ENCODE measurements at regions not wholly inside any gene's neighbourhood (a gene's known extent, or its start where the extent isn't known, plus 50 kb on each side); places are given as distances from the start of the nearest gene placed in this dataset.

DNA sequence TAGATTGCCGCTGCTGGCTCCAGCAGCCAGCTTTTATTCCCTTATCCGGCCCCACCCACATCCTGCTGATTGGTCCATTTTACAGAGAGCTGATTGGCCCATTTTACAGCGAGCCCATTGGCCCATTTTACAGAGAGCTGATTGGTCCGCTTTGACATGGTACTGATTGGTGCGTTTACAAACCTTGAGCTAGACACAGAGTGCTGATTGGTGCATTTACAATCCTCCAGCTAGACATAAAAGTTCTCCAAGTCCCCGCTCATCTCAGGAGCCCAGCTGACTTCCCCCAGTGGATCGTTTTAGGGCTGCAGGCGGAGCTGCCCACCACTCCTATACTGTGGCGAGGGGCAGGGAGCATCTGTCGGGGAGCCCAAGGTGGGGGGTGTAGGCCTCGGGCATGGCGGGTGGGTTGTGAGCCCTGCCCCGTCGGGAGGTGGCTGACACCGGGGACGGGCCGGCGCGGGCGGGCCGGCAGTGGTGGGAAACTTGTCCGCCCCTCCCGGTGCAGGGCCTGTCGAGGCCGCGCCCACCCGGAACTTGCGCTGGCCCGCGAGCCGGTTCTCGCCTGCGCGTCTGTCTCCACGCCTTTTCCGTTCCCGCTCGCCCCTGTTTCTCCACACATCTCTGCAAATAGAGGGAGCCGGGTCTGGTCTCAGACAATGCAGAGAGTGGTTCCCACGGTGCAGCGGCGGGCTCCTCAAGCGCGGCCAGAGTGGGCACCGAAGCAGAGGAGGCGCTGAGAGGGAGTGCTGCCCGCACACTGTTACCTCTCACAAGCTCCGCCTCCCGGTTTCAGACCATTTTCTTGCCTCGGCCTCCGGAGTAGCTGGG, 86.1 kb upstream of the STMND1 start:
- TF ChIP-seq, protein P1, sequence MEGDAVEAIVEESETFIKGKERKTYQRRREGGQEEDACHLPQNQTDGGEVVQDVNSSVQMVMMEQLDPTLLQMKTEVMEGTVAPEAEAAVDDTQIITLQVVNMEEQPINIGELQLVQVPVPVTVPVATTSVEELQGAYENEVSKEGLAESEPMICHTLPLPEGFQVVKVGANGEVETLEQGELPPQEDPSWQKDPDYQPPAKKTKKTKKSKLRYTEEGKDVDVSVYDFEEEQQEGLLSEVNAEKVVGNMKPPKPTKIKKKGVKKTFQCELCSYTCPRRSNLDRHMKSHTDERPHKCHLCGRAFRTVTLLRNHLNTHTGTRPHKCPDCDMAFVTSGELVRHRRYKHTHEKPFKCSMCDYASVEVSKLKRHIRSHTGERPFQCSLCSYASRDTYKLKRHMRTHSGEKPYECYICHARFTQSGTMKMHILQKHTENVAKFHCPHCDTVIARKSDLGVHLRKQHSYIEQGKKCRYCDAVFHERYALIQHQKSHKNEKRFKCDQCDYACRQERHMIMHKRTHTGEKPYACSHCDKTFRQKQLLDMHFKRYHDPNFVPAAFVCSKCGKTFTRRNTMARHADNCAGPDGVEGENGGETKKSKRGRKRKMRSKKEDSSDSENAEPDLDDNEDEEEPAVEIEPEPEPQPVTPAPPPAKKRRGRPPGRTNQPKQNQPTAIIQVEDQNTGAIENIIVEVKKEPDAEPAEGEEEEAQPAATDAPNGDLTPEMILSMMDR (IDR thresholded peaks at IDR 0.05; ENCODE audit: borderline replicate concordance, extremely low read depth, low read length, poor library complexity, severe bottlenecking): no peak
- TF ChIP-seq EZH2 (IDR thresholded peaks at IDR 0.05; ENCODE audit: borderline replicate concordance, low read depth, low read length, severe bottlenecking): no peak
